HG03039 (cell line): ENCODE measurements at regions not wholly inside any gene's neighbourhood (a gene's known extent, or its start where the extent isn't known, plus 50 kb on each side); places are given as distances from the start of the nearest gene placed in this dataset.

Experiments used
- ATAC-seq: cut with Tn5 transposase; IDR thresholded peaks from one replicate; pipeline ENCODE4 v1.9.1; 2021; ENCODE audit warnings: mild to moderate bottlenecking, moderate library complexity; ENCODE audit not compliant: unreplicated experiment

GRCh38 chr4:14277505-14277904 lies 650.0 kb upstream of the BOD1L1 start:
- ATAC-seq: no peak

GRCh38 chr4:14280567-14280966 lies 653.0 kb upstream of the BOD1L1 start:
- no peak for ATAC-seq

GRCh38 chr4:14284578-14284977 lies 657.1 kb upstream of the BOD1L1 start:
- ATAC-seq: no peak

GRCh38 chr4:14289708-14290107 lies 662.2 kb upstream of the BOD1L1 start:
- no peak for ATAC-seq

- no peak for ATAC-seq
Observed at GRCh38 chr4:14293582-14293981, 666.1 kb upstream of the BOD1L1 start.

GRCh38 chr4:14294611-14295010 lies 667.1 kb upstream of the BOD1L1 start:
- no peak for ATAC-seq

DNA sequence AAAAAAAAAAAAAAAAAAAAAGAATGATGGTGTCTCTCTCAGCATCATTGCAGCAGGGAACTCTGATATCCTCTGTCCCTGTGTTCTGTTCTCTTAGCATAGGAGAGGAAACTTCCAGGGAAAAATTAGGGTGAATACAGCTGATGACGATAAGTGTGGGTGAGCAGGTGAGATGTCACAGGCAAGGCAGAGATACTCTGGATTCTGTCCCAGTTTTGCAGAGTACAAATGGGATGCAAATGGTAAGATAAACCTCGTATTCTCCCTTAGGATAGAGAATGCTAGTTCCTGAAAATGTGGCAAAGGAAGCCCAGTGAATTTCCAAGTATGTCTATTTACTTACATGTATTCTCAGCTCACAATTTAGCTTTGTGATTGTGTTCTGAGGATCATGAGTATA lies 671.6 kb upstream of the BOD1L1 start:
- ATAC-seq: no peak

GRCh38 chr4:14302021-14302420 lies 674.5 kb upstream of the BOD1L1 start:
- no peak for ATAC-seq

GRCh38 chr4:14303856-14304255 lies 676.3 kb upstream of the BOD1L1 start:
- ATAC-seq: no peak

- no peak for ATAC-seq
Observed at GRCh38 chr4:14308229-14308651, 680.7 kb upstream of the BOD1L1 start.

DNA sequence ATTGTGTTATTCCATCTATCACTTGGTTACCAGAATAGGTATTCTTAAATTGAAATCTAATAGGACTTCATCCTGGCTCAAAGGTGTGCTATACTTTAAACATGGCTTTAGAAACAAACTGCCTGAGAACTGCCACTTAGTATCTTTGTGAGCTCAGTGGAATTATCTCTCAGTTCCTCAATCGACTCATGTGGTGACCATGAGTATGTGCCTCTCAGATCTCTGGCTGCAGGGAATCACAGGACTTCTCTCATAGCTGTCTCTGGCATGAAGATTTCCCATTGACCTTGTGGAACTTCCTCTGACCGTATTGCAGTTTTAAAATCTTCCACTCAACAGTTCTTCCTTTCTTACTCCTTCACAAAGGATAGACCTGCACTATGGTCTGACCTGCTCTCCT lies 681.9 kb upstream of the BOD1L1 start:
- no peak for ATAC-seq

- ATAC-seq: no peak
Observed at GRCh38 chr4:14313757-14314156, 686.2 kb upstream of the BOD1L1 start.

- no peak for ATAC-seq
Observed at GRCh38 chr4:14315129-14315528, 687.2 kb upstream of the CPEB2 start.

DNA sequence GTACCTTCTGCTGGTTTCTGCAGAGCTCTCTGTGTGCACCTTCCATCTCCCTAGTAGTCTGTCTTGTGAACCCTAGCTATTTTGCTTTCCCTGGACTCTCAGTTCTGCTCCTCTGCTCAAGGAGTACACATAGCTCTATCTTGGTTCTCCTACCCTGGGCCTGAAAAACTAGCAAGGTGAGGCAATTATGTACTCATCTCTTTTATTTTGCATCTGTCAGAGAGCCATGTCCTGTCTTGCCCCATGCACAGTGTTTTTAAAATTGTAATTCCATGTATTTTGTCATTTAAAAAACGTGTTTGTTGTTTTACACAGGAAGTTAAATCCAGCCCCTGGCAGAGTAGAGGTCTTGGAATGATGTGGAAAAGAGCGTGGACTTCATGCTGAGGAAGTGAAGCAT lies 684.9 kb upstream of the CPEB2 start:
- ATAC-seq: no peak

DNA sequence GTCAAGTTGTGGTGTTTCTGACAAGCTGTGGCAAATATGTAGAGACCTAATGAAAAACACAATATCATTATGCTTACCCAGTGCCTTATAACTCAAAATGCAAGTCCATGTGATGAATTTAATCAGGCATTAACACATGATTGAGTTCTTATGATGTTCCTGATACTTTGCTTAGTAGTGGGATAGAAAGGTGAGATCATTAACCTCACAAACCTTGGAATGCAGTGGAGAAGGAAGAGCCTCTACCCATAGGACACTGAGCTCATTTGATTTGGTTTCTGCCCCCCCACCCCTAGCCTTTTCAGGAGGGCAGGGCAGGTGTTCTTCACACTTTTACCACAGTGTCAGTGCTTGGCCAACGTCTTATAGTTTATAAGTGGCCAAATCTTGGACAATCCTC lies 683.6 kb upstream of the CPEB2 start:
- ATAC-seq: no peak

DNA sequence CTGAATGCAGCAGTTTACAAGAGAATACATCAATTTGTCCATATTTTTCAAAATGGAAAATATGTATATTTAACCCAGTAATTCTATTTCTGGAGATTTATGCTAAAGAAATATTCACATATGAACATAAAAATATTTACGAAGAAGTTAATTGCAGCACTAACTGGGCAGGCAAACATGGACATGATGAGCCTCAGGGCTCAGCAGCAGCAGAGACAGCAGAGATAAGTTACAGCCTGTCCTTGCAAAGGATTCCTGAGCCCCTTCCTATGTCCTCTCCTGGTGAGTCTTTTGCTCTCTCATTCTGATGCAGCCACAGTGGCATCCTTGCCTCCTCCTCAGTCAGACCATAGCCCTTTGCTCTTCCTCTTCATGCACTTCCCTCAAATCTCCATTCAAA lies 680.6 kb upstream of the CPEB2 start:
- no peak for ATAC-seq

DNA sequence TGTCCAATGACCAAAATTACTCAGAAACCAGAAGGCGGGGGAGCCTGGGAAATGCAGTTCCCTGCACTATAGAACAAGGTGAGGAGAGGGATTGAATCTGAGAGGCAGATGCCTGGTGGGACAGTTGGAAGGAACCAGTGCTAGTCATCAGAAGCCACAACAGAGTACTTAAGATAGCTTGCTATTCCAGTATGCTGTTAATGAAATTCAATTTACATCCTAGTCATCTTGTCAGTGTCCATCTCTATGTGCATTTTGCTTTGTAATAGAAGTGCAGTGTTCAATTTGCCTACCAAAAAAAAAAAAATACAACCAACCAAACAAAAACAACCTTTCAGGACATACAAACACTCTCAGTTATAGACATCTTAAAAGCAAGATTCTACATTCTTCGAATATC lies 679.1 kb upstream of the CPEB2 start:
- no peak for ATAC-seq

- no peak for ATAC-seq
Observed at GRCh38 chr4:14329228-14329627, 673.1 kb upstream of the CPEB2 start.

DNA sequence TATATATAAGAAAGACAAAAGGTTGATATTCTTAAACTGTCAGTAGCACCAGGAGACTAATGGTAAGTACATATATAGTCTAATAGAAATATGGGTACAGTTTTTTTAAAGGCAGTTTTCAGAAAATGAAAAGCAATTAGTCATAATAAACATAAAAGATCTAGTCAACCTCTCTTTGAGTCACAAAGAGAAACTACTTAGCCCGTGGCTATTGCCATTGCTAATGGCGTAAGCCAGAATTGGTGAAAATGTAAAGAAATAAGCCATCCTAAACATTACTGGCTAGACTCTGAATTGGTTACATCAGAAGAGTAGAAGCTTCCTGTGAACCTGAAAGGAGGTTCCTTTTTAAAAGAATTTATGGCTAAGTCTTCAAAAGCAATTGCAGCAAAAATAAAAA lies 668.7 kb upstream of the CPEB2 start:
- ATAC-seq: no peak

- ATAC-seq: no peak
Observed at GRCh38 chr4:14334166-14334565, 668.1 kb upstream of the CPEB2 start.

GRCh38 chr4:14335872-14336271 lies 666.4 kb upstream of the CPEB2 start:
- ATAC-seq: no peak

- ATAC-seq: no peak
Observed at GRCh38 chr4:14336656-14337055, 665.6 kb upstream of the CPEB2 start.

GRCh38 chr4:14337892-14338584 lies 664.2 kb upstream of the CPEB2 start:
- ATAC-seq: no peak
